ENCODE measurements at regions not wholly inside any gene's neighbourhood (a gene's known extent, or its start where the extent isn't known, plus 50 kb on each side); places are given as distances from the start of the nearest gene placed in this dataset.

DNA sequence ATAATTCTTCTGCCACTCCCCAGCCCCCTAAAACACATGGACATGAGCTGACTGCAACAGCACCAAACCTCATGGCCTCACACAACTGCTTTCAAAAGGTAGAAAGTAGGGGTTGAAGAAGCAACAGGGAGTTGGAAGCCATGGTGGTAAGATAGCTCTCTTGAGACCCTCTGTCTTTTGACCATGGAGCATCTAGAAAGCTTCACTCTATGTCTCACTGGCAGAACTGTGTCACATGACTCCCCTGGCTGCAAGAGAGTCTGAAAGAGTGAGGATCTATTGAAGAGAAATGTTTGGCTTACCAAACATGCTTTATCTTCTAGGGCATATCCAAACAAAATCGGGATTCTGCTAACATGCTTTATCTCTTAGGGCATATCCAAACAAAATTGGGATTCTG is 142.9 kb upstream of the WSCD2 start:
- Histone ChIP-seq H3K27me3 (ENCODE audit: insufficient read depth, poor library complexity, severe bottlenecking) (no peaks in the 10 kb centered on the region), H3K27ac (replicated peaks) (no peak overlapping the region), H3K4me3 (replicated peaks; ENCODE audit: insufficient read depth, low read length) (no peak overlapping the region)
- DNase-seq (ENCODE audit: low read depth in 1 of 2, low spot score in 1 of 2), result no peak
- no peak for TF ChIP-seq GABPA (IDR thresholded peaks at IDR 0.05; ENCODE audit: low read depth)
- TF ChIP-seq, protein P1, sequence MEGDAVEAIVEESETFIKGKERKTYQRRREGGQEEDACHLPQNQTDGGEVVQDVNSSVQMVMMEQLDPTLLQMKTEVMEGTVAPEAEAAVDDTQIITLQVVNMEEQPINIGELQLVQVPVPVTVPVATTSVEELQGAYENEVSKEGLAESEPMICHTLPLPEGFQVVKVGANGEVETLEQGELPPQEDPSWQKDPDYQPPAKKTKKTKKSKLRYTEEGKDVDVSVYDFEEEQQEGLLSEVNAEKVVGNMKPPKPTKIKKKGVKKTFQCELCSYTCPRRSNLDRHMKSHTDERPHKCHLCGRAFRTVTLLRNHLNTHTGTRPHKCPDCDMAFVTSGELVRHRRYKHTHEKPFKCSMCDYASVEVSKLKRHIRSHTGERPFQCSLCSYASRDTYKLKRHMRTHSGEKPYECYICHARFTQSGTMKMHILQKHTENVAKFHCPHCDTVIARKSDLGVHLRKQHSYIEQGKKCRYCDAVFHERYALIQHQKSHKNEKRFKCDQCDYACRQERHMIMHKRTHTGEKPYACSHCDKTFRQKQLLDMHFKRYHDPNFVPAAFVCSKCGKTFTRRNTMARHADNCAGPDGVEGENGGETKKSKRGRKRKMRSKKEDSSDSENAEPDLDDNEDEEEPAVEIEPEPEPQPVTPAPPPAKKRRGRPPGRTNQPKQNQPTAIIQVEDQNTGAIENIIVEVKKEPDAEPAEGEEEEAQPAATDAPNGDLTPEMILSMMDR (IDR thresholded peaks at IDR 0.05; ENCODE audit: insufficient read depth, low read length), result no peak
- TF ChIP-seq SPI1 (IDR thresholded peaks at IDR 0.05; ENCODE audit: borderline replicate concordance, low read depth), result no peak
- TF ChIP-seq POLR2AphosphoS5 (IDR thresholded peaks at IDR 0.05; ENCODE audit: low read depth), result no peak

DNA sequence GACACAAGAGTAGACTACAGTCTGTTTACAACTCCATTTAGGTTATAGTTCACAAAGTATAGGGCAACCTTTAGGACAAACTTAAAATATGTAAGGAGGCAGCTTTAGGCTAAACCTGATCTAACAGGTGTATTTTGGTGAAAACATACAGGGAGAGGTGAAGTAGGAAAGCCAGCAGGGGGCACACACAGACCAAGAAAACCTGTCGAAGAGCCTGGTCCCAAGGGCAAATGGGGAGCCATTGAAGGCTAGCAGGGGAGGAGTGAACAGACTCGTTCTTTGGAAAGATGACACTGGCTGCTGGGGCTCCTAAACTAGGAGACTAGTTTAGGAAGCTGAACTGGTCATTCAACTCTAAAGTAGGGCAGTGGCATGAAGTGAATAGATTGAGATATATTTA is 138.8 kb upstream of the WSCD2 start:
- TF ChIP-seq, protein P2, sequence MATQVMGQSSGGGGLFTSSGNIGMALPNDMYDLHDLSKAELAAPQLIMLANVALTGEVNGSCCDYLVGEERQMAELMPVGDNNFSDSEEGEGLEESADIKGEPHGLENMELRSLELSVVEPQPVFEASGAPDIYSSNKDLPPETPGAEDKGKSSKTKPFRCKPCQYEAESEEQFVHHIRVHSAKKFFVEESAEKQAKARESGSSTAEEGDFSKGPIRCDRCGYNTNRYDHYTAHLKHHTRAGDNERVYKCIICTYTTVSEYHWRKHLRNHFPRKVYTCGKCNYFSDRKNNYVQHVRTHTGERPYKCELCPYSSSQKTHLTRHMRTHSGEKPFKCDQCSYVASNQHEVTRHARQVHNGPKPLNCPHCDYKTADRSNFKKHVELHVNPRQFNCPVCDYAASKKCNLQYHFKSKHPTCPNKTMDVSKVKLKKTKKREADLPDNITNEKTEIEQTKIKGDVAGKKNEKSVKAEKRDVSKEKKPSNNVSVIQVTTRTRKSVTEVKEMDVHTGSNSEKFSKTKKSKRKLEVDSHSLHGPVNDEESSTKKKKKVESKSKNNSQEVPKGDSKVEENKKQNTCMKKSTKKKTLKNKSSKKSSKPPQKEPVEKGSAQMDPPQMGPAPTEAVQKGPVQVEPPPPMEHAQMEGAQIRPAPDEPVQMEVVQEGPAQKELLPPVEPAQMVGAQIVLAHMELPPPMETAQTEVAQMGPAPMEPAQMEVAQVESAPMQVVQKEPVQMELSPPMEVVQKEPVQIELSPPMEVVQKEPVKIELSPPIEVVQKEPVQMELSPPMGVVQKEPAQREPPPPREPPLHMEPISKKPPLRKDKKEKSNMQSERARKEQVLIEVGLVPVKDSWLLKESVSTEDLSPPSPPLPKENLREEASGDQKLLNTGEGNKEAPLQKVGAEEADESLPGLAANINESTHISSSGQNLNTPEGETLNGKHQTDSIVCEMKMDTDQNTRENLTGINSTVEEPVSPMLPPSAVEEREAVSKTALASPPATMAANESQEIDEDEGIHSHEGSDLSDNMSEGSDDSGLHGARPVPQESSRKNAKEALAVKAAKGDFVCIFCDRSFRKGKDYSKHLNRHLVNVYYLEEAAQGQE (IDR thresholded peaks at IDR 0.05; ENCODE audit: insufficient replicate concordance, low read depth), result peak; percentile 13
- TF ChIP-seq POLR2AphosphoS5 (IDR thresholded peaks at IDR 0.05; ENCODE audit: low read depth), result no peak
- no peak for TF ChIP-seq GABPA (IDR thresholded peaks at IDR 0.05; ENCODE audit: low read depth)
- TF ChIP-seq, protein P1 (IDR thresholded peaks at IDR 0.05; ENCODE audit: insufficient read depth, low read length), result no peak
- TF ChIP-seq SPI1 (IDR thresholded peaks at IDR 0.05; ENCODE audit: borderline replicate concordance, low read depth), result no peak
- no peak overlapping the region for H3K4me3 ChIP-seq (replicated peaks; ENCODE audit: insufficient read depth, low read length)
- DNase-seq (ENCODE audit: low read depth in 1 of 2, low spot score in 1 of 2), result peak in 1 of 2 experiments; percentile 19
- H3K27me3 ChIP-seq (ENCODE audit: insufficient read depth, poor library complexity, severe bottlenecking), result peaks cover 5% of the 10 kb centered on the region
- H3K27ac ChIP-seq (replicated peaks), result no peak overlapping the region

- peaks cover 5% of the 10 kb centered on the region for H3K27me3 ChIP-seq (ENCODE audit: insufficient read depth, poor library complexity, severe bottlenecking)
- H3K27ac ChIP-seq (replicated peaks), result no peak overlapping the region
- DNase-seq (ENCODE audit: low read depth in 1 of 2, low spot score in 1 of 2), result no peak
- TF ChIP-seq, protein P2 (IDR thresholded peaks at IDR 0.05; ENCODE audit: insufficient replicate concordance, low read depth), result no peak
- TF ChIP-seq POLR2AphosphoS5 (IDR thresholded peaks at IDR 0.05; ENCODE audit: low read depth), result no peak
- no peak for TF ChIP-seq GABPA (IDR thresholded peaks at IDR 0.05; ENCODE audit: low read depth)
- no peak for TF ChIP-seq SPI1 (IDR thresholded peaks at IDR 0.05; ENCODE audit: borderline replicate concordance, low read depth)
- TF ChIP-seq, protein P1 (IDR thresholded peaks at IDR 0.05; ENCODE audit: insufficient read depth, low read length), result no peak
- H3K4me3 ChIP-seq (replicated peaks; ENCODE audit: insufficient read depth, low read length), result no peak overlapping the region
Observed at GRCh38 chr12:107992029-107992428, 137.1 kb upstream of the WSCD2 start.

GRCh38 chr12:107992870-107993451 is 136.1 kb upstream of the WSCD2 start:
- Histone ChIP-seq H3K27ac (replicated peaks) (no peak overlapping the region), H3K27me3 (ENCODE audit: insufficient read depth, poor library complexity, severe bottlenecking) (peaks cover 5% of the 10 kb centered on the region), H3K4me3 (replicated peaks; ENCODE audit: insufficient read depth, low read length) (no peak overlapping the region)
- TF ChIP-seq GABPA (IDR thresholded peaks at IDR 0.05; ENCODE audit: low read depth), result no peak
- TF ChIP-seq, protein P1 (IDR thresholded peaks at IDR 0.05; ENCODE audit: insufficient read depth, low read length), result peak; percentile 13
- peak; percentile 29; the same call in 1 of the 2 replicates for TF ChIP-seq SPI1 (IDR thresholded peaks at IDR 0.05; ENCODE audit: borderline replicate concordance, low read depth)
- DNase-seq (ENCODE audit: low read depth in 1 of 2, low spot score in 1 of 2), result peak; percentile 10 to 32
